GM12873 (cell line): ENCODE measurements at regions not wholly inside any gene's neighbourhood (a gene's known extent, or its start where the extent isn't known, plus 50 kb on each side); places are given as distances from the start of the nearest gene placed in this dataset.

ENCODE experiments used
- CTCF ChIP-seq: IDR thresholded peaks from 2 replicates; pipeline ENCODE4 v1.5.1; 2012; ENCODE audit warnings: low read depth, mild to moderate bottlenecking, moderate library complexity, low read length, control low read depth; ENCODE audit not compliant: insufficient read depth; ENCODE audit errors: missing control alignments

DNA sequence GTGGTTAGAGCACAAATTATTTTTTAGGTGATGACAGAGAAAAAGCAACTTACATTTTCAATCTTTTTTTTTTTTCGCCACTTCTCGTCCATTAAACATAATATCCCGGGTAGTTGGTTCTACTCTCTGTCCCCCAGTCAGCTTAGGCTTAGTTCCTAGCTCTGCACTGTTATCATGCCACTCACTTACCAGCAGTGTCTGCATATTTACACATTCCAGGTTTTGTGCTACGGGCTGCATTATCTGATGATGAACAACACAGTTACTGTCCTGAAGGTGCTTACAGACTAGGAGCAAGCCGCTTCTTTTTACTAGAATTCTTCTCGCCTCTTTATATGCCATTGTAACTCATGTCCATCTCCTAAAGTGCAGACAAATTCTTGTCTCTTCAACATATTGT is 121.8 kb upstream of the NPVF start:
- no peak for TF ChIP-seq CTCF

GRCh38 chr7:25351761-25352160 is 123.5 kb upstream of the NPVF start:
- no peak for TF ChIP-seq CTCF

DNA sequence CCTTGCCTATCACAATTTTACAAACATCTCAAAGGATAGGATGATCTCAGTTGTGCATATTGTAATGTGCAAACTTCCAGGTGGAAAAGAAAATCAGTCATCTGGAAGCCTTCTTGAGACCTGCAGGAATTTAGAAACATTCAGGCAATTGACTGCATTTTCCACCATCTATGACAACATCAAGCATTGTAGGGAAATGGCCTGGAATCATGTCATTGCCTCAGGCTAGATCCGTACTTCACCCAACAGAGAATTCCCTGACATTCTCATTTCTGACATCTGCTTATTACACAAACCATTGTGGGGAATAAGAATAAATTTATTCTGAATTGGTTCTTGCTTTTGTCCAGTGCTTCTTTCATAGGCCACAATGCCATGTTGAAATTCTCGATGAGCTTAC is 124.9 kb upstream of the NPVF start:
- TF ChIP-seq CTCF = no peak

GRCh38 chr7:25353732-25354131 is 125.4 kb upstream of the NPVF start:
- TF ChIP-seq CTCF = no peak

GRCh38 chr7:25356534-25357151 is 128.4 kb upstream of the NPVF start:
- no peak for TF ChIP-seq CTCF

- no peak for TF ChIP-seq CTCF
These were observed 130.6 kb upstream of the NPVF start for GRCh38 chr7:25358926-25359325.

DNA sequence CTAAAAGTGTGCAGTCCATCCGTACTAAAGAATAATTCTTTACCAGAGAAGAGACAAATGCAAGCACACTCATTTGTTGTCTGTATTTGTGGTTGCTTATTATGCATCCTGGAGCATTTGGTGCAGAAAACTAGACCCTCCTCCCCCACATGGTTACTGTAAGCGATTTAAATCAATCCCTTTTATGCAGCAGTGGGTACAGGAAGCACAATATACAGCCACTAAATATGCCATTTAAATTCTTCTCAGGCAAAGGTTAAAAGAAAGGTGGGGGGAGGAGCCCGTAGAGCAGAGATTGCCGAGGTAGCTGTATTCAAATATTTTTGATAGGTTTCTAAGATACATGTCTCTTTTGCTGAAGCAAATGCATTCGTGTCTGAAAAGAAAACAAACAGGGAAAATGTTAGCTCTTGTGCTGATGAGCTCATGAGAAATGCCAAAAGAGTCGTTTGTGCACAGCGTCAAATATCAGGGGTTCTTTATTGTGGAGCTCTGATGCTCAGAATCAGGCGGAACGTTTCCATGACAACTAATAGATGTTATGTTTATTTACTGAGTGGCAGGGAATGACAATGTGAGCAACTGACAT is 131.3 kb upstream of the NPVF start:
- TF ChIP-seq CTCF = no peak
